ENCODE measurements at regions not wholly inside any gene's neighbourhood (a gene's known extent, or its start where the extent isn't known, plus 50 kb on each side); places are given as distances from the start of the nearest gene placed in this dataset.
"Not testable (repeated sequence)": the region's sequence is repeated elsewhere in the genome, so short reads cannot be mapped to it uniquely, and the experiment has no call there.

- not testable (repeated sequence) for DNase-seq
Observed at GRCh38 chr13:33418224-33418953, 132.8 kb upstream of the STARD13 start.

DNA sequence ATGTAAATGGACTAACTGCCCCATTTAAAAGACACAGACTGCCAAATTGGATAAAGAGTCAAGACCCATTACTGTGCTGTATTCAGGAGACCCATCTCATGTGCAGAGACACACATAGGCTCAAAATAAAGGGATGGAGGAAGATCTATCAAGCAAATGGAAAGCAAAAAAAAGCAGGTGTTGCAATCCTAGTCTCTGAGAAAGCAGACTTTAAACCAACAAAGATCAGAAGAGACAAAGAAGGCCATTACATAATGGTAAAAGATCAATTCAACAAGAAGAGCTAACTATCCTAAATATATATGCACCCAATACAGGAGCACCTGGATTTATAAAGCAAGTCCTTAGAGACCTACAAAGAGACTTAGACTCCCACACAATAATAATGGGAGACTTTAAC, 134.6 kb upstream of the STARD13 start:
- not testable (repeated sequence) for DNase-seq

DNA sequence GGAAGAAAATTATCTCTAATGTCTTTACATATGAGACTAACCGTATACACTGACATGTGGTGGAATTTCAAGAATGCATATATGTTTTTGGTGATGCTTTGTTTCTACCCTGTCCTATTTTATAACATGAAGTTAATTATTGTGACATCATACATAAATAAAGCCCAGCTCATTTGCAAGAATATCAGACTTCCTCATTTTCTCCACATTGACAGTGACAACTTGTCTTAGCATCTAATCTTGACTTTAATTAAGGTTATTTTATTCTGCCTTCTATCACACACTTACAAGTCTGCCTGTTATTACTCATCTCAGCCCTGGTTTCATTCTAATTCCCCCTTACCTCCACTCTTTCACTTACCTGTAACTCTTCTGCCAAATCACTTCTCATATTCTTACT, 140.6 kb upstream of the STARD13 start:
- no peak for DNase-seq

DNA sequence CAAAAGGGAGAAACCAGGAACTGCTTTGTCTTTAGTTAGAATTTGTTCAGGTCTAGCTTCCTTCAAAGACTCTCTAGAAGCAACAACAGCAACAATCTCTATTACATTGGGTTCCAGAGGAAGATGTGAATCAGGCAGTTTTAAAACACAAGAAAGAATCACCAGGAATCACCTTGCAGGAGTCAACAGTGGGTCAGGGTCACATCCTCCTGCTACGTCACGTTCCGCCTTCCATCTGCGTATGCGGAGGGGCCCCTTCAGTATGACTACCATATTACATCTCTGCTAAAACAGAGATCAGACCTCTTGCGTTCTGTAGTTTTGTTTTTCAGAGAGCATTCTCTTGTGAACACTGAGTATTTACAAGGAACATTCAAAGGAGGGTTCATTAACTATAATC, 147.8 kb upstream of the STARD13 start:
- no peak for DNase-seq

DNA sequence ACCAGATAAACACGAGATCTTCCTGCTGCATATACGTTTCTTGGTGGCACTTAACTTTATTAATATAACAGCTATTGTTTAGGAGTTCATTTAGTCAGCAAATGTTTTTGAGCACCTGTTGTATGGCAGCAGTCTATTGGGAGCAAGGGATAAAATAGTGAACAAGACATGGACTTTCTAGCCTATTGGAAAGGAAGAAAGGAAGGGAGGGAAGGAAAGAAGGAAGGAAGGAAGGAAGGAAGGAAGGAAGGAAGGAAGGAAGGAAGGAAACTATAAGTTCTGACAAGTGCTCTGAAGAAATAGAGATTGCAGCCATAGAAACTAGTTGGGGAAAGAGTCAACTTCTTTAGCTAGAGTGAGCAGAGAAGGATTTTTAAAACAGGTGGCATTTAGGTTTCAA, 149.1 kb upstream of the STARD13 start:
- no peak for DNase-seq

DNA sequence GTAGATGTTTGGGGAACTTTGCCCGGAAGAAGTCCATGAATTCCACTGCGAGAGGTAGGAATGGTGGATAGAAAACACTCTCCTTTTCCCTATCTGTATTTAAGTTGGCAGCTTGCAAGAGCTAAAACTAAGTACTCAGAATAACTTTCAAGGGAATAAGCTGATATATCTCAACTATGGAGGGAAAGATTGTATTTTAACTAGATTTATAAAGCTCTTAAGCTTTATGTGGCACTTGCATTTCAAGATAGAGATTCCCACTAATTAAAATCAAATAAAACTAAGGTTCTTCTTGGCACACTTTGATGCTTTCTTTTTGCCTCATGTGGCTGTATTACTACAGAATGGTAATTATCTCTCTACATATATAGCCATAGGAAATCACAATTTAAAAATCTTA, 149.7 kb upstream of the STARD13 start:
- no peak for DNase-seq

GRCh38 chr13:33438918-33439317, 153.4 kb upstream of the STARD13 start:
- DNase-seq, result no peak

DNA sequence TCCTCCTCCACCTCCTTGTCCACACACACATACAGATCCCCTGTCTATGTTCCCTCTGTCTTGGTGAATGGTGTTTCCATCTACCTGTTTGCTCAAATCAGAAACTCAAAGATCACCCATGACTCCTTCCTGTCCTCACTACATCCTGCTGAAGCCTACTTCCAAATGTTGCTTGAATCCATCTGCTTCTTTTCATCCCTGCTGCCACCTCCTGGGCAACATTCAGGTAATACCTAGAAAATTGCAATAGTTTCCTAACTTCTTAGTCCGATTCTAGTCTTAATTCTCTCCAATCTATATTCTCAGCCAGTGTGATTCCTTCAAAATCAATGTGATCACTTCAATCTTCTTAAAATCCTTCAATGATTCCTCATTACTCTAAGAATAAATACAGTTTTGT, 155.5 kb upstream of the STARD13 start:
- DNase-seq, result no peak

GRCh38 chr13:33445024-33445423, 159.5 kb upstream of the STARD13 start:
- no peak for DNase-seq

DNA sequence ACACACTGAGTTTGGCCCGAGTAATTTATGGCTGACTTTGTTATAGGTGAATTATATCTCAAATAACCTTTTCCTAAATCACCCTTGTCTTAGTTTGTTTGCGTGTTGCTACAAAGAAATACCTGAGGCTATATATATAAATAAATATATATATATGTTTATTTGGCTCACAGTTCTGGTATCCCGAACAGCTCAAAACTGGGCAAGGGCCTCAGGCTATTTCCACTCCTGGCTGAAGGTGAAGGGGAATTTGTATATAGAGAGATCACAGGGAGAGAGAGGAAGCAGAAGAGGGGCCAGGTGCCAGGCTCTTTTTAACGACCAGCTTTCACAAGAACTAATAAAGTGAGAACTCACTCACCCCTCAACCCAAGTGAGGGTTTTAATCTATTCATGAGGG, 159.9 kb upstream of the STARD13 start:
- no peak for DNase-seq

- no peak for DNase-seq
Observed at GRCh38 chr13:33446821-33447725, 161.5 kb upstream of the STARD13 start.

- no peak for DNase-seq
Observed at GRCh38 chr13:33448889-33449288, 163.3 kb upstream of the STARD13 start.

GRCh38 chr13:33450956-33451709, 165.6 kb upstream of the STARD13 start:
- DNase-seq, result no peak

- DNase-seq, result no peak
Observed at GRCh38 chr13:33452873-33453517, 167.4 kb upstream of the STARD13 start.

- DNase-seq, result peak; percentile 40
Observed at GRCh38 chr13:33453936-33454335, 168.4 kb upstream of the STARD13 start.

DNA sequence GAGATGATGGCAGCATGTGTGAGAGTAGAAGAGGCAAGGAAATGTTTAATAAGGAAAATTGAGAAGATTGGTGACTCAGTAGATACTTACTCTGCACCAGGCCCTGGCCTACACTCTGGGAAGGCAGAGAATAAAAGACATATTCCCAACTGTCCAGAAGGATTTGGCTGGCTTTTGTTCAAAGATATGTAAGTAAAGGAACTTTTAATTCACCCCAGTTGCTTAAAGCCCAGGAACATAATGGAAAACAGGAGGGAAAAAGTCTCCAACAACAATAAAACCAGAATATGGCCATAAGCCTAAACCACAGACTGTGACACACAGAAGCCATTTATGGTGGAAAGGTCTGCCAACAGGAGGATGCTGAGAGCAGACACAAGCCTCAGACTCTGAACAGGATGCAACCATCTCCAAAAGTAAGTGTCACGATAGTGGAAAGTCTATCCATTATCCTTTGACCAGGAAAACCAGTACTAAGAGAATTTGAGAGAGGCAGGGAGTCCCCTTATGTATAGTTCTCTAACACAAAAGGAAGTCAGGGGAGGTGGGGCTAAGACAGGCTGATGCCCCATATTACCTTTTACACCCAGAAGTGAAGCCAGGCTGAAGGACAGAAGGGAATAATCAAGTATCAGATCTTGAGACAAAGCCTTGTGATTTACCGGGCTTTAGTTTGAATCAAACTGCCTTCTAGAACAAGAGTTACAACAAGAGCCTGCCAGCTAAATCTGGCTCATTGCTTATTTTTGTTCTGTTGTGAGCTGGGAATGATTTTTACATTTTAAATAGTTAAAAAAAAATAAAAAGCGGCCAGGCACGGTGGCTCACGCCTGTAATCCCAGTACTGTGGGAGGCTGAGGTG, 169.5 kb upstream of the STARD13 start:
- peak; percentile 57 for DNase-seq

DNA sequence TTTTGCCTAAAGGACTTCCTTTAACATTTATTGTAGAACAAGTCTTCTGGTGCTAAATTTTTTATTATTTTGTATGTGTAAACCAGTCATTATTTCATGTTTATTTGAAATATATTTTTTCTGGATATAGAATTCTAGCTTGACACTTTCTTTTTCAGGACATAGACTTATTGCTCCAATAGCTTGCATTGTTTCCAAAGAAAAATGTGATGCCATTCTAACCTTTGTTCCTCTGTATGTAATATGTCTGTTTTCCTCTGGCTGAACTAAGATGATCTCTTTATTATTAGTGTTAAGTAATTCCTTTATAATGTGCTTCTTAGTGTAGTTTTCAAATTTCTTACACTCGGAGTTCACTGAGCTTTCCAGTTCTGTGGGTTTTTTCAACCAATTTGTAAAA, 174.1 kb upstream of the STARD13 start:
- no peak for DNase-seq

- no peak for DNase-seq
Observed at GRCh38 chr13:33462109-33462508, 176.6 kb upstream of the STARD13 start.

DNA sequence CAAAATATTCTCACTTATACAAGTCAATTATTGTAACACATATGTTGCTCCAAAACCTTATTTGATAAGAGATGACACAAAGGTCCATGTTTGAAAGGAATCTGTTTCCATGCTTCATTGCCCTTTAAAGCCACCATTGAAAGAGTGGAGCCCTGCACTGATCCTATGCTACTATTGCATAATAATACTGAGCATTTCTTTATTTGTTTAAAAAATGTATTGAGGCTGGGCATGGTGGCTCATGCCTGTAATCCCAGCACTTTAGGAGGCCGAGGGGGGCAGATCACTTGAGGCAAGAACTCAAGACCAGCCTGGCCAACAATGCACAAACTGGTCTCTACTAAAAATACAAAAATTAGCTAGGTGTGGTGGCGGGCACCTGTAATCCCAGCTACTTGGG, 178.8 kb upstream of the STARD13 start:
- DNase-seq, result no peak

DNA sequence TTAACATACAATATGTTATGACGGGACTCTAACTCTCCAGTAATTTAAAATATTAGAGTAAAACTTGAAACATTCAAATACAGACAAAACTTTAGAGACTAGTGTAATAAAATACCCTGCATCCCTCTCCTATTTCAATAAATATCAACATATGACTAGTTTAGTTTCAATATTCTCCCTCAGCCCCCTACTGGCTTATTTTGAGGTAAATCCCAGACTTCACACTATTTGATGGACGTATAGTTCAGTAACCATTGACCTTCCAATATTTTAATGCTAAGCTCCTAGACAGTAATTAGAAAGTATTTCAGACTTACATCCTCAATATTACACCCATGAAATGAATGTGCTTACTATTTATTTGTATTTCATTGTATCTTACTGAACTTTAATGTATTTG, 180.7 kb upstream of the STARD13 start:
- no peak for DNase-seq

- no peak for DNase-seq
Observed at GRCh38 chr13:33467556-33467955, 182.0 kb upstream of the STARD13 start.

DNA sequence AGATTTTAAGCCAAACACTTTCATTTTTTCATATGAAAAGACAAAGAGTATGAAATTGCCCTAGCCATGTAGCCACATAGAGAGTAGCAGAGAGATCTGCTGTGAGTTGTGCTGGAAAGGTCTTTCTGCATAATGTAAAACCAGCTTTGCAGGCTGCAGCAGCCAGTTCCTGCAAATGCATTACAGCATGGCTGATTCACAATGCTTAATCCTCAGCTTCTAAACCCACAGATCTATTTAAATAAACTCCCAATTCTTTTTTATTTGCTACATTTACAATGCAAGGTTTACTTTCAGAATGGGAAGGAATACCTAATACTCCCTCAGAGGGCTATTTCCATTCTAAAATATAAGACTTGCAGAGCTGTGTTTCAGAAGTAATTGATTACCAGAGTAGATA, 185.6 kb upstream of the STARD13 start:
- no peak for DNase-seq
